ENCODE measurements at regions not wholly inside any gene's neighbourhood (a gene's known extent, or its start where the extent isn't known, plus 50 kb on each side); places are given as distances from the start of the nearest gene placed in this dataset.

DNA sequence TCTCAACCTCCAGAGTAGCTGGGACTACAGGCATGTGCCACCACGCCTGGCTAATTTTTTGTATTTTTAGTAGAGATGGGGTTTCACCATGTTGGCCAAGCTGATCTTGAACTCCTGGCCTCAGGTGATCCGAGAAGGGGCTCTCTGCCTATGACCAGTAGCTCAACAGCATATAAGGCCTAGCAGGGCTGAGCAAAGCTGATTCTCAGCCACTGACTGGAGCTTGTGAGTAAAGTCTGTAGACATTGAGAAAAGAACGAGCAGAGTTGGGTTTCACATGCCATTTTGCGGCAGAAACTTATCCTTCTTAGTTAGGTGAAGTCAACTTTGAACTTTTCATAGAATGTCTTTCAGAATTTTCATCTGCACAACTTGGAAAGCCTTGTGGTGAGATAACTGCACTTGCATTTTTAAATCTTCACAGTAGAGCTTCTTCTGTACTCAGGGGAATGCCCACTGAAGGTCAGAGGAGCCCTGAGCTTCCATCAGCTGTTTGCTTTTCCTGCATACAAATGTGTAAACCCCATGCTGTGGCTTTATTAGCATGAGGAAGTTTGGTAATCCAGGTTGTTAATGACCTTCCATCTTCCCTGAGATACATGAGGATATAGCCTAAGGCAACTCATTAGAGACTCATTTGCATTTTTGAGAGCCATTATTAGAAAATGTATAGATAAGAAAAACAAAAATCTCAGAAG lies 602.4 kb downstream of the METTL4 start:
- no peak overlapping the region for H3K4me3 ChIP-seq (ENCODE audit: low read length)
- no peak for DNase-seq (ENCODE audit: low read depth)
- TF ChIP-seq, protein P1, sequence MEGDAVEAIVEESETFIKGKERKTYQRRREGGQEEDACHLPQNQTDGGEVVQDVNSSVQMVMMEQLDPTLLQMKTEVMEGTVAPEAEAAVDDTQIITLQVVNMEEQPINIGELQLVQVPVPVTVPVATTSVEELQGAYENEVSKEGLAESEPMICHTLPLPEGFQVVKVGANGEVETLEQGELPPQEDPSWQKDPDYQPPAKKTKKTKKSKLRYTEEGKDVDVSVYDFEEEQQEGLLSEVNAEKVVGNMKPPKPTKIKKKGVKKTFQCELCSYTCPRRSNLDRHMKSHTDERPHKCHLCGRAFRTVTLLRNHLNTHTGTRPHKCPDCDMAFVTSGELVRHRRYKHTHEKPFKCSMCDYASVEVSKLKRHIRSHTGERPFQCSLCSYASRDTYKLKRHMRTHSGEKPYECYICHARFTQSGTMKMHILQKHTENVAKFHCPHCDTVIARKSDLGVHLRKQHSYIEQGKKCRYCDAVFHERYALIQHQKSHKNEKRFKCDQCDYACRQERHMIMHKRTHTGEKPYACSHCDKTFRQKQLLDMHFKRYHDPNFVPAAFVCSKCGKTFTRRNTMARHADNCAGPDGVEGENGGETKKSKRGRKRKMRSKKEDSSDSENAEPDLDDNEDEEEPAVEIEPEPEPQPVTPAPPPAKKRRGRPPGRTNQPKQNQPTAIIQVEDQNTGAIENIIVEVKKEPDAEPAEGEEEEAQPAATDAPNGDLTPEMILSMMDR (IDR thresholded peaks at IDR 0.05; ENCODE audit: insufficient read depth, low read depth, low read length, missing control alignments), result no peak

DNA sequence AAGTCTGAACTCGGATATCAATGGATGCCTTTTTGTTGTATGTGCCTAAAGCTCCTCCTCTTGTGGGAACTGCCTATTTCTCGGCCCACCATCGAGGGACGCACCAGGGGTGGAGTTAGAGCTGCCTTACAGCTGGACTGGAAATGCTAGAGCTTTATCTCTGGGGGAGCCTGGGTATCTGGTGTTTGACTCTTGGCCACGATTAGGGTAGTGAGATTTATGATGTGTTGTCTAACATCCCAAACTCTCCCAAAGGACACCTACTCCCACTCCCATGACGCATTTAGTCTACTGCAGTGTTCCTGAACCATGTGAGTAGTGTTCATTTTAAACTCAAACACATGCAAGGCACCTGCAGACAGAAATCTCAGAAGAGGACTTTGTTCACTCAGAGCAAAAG lies 594.8 kb downstream of the METTL4 start:
- H3K4me3 ChIP-seq (ENCODE audit: low read length), result no peak overlapping the region
- TF ChIP-seq, protein P1 (IDR thresholded peaks at IDR 0.05; ENCODE audit: insufficient read depth, low read depth, low read length, missing control alignments), result no peak
- no peak for DNase-seq (ENCODE audit: low read depth)

DNA sequence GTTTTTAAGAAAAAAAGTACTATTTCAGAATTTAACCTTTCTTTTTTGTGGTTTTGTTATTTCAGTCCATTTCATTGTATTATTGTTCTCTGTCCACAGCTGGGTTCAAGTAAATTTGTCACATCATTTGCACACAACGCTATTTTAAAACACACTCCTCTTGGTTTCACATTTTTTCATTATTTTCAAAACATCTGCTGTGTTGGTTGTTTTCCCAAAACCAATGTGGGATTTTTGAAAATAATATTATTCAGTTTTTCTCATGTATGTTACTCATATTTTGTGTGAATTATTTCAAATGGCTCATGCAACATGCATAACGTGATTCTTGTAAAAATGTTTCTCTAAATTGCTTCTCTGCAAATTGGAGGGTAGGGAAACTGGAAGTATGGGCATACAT lies 589.2 kb downstream of the METTL4 start:
- no peak for DNase-seq (ENCODE audit: low read depth)
- TF ChIP-seq, protein P1 (IDR thresholded peaks at IDR 0.05; ENCODE audit: insufficient read depth, low read depth, low read length, missing control alignments), result no peak
- H3K4me3 ChIP-seq (ENCODE audit: low read length), result no peak overlapping the region

DNA sequence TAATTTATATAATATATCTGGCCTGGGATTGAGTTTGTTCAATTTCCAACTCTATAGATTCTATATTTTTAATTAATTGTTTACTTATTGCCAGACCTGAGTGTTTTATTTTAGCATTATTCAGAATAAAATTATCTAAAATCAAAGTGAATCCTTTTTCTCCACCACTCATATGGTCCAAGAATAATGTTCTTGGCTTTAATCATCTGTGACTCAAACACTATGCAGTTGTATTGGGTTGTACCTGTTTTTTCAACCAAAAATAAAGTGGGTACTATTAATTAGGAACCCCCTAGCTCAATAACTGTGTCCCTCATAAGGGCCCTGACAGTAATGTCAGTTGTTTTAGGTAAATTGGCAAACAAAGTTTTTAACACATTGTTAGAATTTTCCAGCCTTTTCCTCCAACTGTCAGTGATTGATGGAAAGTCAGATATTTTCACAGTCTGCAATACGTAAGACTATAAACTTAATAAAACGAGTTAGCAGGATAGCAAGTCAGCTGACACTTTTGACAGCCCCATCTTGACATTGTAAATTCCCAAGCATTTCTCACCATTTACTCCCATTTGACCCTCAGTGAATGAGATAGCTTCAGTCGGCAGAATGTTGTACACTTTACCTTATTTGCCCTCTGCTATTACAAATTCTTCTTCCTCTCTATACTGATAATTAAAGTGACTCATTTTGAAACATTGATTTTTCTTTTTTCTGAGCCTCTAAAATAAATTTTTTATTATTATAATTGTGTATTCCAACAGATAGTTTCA lies 587.4 kb downstream of the METTL4 start:
- TF ChIP-seq, protein P1 (IDR thresholded peaks at IDR 0.05; ENCODE audit: insufficient read depth, low read depth, low read length, missing control alignments), result no peak
- no peak for DNase-seq (ENCODE audit: low read depth)
- no peak overlapping the region for H3K4me3 ChIP-seq (ENCODE audit: low read length)

DNA sequence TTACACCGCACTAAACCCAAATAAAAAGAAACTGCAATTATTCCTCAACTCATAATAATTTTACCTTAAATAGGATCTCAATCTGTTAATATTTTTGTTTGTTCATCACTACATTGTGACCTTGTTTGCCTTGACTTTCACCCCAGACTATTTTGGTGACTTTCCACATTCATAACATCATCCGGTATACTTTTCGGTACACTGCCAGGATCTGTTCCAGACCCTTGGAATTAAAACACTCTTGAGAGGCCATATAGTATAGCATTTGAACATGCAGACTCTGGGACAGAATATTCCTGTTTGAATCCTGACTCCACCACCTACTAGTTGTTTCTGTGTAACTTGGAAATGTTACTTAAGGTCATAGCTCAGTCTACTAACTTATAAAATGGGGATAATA lies 577.4 kb downstream of the METTL4 start:
- no peak overlapping the region for H3K4me3 ChIP-seq (ENCODE audit: low read length)
- no peak for DNase-seq (ENCODE audit: low read depth)
- TF ChIP-seq, protein P1 (IDR thresholded peaks at IDR 0.05; ENCODE audit: insufficient read depth, low read depth, low read length, missing control alignments), result no peak

DNA sequence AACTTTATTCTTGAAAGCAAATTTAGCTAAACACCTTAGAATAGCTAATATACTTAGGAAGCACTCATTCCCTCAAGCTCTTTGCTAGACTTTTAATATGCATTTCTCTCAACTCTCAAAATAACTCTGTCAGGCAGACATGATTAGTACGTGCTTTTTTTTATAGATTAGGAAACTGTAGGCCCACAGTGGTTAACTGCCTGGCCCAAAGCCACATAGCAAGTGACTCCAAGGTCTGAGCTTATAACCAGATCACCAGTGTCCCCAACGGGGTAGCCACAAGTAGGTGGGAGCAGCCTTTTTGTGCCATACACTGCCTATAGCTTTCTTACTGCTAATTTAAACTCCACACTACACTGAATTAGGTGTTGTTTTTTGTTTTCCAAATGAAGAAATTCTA lies 576.8 kb downstream of the METTL4 start:
- TF ChIP-seq, protein P1 (IDR thresholded peaks at IDR 0.05; ENCODE audit: insufficient read depth, low read depth, low read length, missing control alignments), result no peak
- no peak for DNase-seq (ENCODE audit: low read depth)

More for the DNA sequence above, 576.8 kb downstream of the METTL4 start:
- no peak overlapping the region for H3K4me3 ChIP-seq (ENCODE audit: low read length)
